Activated naive CD8-positive, alpha-beta T cell treated with anti-CD3 and anti-CD28 coated beads, Interleukin-2, amount 50 U/mL, for 24 hours (primary cell): ENCODE measurements at regions not wholly inside any gene's neighbourhood (a gene's known extent, or its start where the extent isn't known, plus 50 kb on each side); places are given as distances from the start of the nearest gene placed in this dataset.

Experiments used
- ATAC-seq: fragments of 150-1000 bp; cut with Tn5 transposase; one replicate; pipeline ENCODE4 v1.10.0; 2021
- DNase-seq: peaks from one replicate; pipeline ENCODE4 v3.0.0; 2021
- H3K27ac Mint-ChIP-seq: one replicate; pipeline ENCODE4 v1.8.0; 2021; ENCODE audit warnings: mild to moderate bottlenecking, mixed read lengths
- H3K27me3 Mint-ChIP-seq: one replicate; pipeline ENCODE4 v1.8.0; 2021; ENCODE audit warnings: mixed read lengths
- H3K36me3 Mint-ChIP-seq: one replicate; pipeline ENCODE4 v1.8.0; 2021; ENCODE audit warnings: low read depth, mixed read lengths
- H3K4me1 Mint-ChIP-seq: one replicate; pipeline ENCODE4 v1.8.0; 2021; ENCODE audit warnings: mixed read lengths
- H3K4me3 Mint-ChIP-seq: one replicate; pipeline ENCODE4 v1.8.0; 2021; ENCODE audit warnings: mild to moderate bottlenecking, moderate library complexity, mixed read lengths
- H3K9me3 Mint-ChIP-seq: one replicate; pipeline ENCODE4 v1.8.0; 2021; ENCODE audit warnings: mixed read lengths

- H3K27ac Mint-ChIP-seq: no peak overlapping the region
- H3K27me3 Mint-ChIP-seq: peaks cover 3% of the 10 kb centered on the region
- no peaks in the 10 kb centered on the region for H3K9me3 Mint-ChIP-seq
- ATAC-seq: no peak
- no peak for DNase-seq
- H3K36me3 Mint-ChIP-seq: no peaks in the 10 kb centered on the region
- no peak overlapping the region for H3K4me3 Mint-ChIP-seq
- no peaks in the 10 kb centered on the region for H3K4me1 Mint-ChIP-seq
Measured at GRCh38 chr6:141675957-141676356, 456.8 kb upstream of the GJE1 start.

GRCh38 chr6:141669141-141669540 lies 463.6 kb upstream of the GJE1 start:
- no peak for ATAC-seq
- no peak overlapping the region for H3K27ac Mint-ChIP-seq
- no peaks in the 10 kb centered on the region for H3K9me3 Mint-ChIP-seq
- no peak overlapping the region for H3K4me3 Mint-ChIP-seq
- no peaks in the 10 kb centered on the region for H3K36me3 Mint-ChIP-seq
- H3K4me1 Mint-ChIP-seq: no peaks in the 10 kb centered on the region
- DNase-seq: no peak
- peaks cover 3% of the 10 kb centered on the region for H3K27me3 Mint-ChIP-seq

DNA sequence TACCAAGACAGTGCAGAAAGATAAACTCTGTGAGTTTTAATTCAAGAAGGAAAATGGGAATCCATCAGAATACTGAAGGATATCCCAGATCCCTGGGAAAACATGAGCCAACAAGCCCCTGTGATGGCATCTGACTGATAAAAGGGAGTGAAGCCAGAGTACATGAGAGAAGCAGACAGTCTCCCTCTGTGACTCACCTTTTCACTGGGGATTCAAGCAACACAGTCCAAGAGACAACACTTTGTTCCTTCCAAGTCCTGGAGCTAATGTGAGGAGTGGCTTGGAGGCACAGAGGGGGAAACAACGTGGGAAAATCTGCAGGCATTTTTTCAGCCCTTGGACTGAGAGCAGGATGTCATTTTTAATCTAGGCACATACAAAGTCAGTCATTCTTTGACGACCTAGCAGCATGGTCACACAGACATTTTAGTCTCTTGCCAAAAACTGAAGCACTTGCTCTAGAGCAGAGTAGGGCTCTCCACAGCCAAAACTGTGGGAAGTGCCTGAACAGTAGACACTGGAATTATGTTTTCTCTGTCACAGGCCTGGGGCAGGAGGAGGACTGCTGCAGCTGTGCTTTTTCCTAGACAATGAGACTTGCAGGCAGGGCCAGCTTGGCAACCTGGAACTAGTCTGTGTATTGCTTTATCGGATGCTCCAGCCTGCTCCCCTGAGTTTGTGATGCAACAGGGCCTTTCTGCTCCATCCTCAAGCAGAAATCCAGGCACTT lies 465.0 kb upstream of the GJE1 start:
- peaks cover 1% of the 10 kb centered on the region for H3K27me3 Mint-ChIP-seq
- H3K4me1 Mint-ChIP-seq: no peaks in the 10 kb centered on the region
- no peak overlapping the region for H3K4me3 Mint-ChIP-seq
- DNase-seq: no peak
- no peak for ATAC-seq
- no peaks in the 10 kb centered on the region for H3K9me3 Mint-ChIP-seq
- no peak overlapping the region for H3K27ac Mint-ChIP-seq
- no peaks in the 10 kb centered on the region for H3K36me3 Mint-ChIP-seq

DNA sequence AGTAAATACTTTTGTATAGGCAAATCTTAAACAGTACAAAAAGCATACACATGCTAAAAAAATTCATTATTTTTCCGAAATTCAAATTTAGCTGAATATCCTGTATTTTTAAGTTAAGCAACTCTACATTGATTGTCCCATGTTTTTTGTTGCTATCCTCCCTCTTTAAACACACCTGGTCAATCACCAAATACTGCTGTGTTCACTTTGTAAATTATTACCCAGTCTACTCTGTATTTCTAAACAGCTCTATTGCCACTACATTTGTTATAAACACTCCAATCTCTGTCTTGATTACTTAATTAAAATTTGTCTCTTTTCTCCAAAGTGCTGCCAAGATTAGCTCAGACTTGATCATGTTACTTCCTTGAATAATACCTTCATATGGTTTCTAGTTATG lies 466.5 kb upstream of the GJE1 start:
- DNase-seq: no peak
- no peaks in the 10 kb centered on the region for H3K36me3 Mint-ChIP-seq
- no peaks in the 10 kb centered on the region for H3K27me3 Mint-ChIP-seq
- ATAC-seq: no peak
- H3K4me1 Mint-ChIP-seq: no peaks in the 10 kb centered on the region
- H3K9me3 Mint-ChIP-seq: no peaks in the 10 kb centered on the region
- H3K27ac Mint-ChIP-seq: no peak overlapping the region
- no peak overlapping the region for H3K4me3 Mint-ChIP-seq

DNA sequence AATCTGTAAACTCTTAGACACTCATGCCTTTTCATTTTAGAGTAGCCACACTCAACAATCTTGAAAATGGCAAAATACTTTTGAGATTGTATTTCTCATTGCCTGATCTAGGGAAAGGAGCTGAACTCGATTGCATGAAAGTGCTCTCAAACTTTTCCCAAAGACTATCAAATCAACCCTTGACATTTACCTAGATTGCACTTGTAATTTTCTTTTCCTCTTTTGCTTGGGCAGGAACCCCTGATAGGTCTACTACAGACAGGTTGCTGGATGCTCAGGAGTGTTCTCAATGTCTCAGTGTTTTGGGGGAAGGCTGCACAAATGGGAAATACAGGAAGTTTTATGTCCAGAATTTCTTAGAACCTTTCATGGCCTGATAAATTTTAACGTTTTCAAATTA lies 468.0 kb upstream of the GJE1 start:
- no peak for ATAC-seq
- no peaks in the 10 kb centered on the region for H3K36me3 Mint-ChIP-seq
- no peak overlapping the region for H3K4me3 Mint-ChIP-seq
- no peaks in the 10 kb centered on the region for H3K9me3 Mint-ChIP-seq
- no peaks in the 10 kb centered on the region for H3K4me1 Mint-ChIP-seq
- no peak overlapping the region for H3K27ac Mint-ChIP-seq
- no peaks in the 10 kb centered on the region for H3K27me3 Mint-ChIP-seq
- no peak for DNase-seq

DNA sequence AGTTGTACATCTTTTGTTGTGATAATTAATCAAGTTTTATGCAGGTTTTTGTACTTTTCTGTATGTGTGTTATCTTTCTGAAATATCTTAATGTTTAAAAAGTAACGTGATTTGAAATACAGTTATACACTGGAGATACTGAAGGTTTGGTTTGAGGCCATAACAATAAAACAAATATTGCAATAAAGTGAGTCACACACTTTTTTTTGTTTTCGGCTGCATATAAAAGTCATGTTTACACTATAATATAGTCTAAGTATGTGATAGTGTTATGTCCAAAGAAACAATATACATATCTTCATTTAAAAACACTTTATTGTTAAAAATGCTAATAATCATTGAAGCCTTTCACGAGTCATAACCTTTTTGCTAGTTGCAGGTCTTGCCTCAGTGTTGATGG lies 473.1 kb upstream of the GJE1 start:
- ATAC-seq: no peak
- Mint-ChIP-seq H3K36me3 (no peaks in the 10 kb centered on the region), H3K4me1 (no peaks in the 10 kb centered on the region), H3K4me3 (no peak overlapping the region), H3K27me3 (no peaks in the 10 kb centered on the region), H3K9me3 (peaks cover 3% of the 10 kb centered on the region), H3K27ac (no peak overlapping the region)
- no peak for DNase-seq

GRCh38 chr6:141658696-141659095 lies 474.0 kb upstream of the GJE1 start:
- Mint-ChIP-seq H3K36me3 (no peaks in the 10 kb centered on the region), H3K27ac (no peak overlapping the region), H3K4me3 (no peak overlapping the region), H3K4me1 (no peaks in the 10 kb centered on the region), H3K27me3 (no peaks in the 10 kb centered on the region), H3K9me3 (peaks cover 3% of the 10 kb centered on the region)
- no peak for ATAC-seq
- no peak for DNase-seq

DNA sequence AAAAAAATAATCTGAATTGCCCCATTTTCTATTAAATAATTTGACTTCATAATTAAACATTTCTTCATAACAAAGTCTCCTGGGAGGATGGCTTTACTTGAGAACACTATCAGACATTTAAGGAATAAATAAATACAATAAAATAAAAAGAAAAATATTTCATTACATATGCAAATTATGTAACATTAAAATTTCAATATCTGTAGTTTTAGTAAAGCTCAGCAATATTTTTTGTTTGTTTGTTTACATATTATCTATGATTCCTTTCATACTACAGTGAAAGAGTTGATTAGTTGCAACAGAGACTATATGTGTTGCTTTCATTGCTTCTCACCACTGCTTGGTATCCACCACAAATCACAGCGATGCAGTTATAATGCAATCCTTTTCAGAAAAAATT lies 474.9 kb upstream of the GJE1 start:
- no peak overlapping the region for H3K27ac Mint-ChIP-seq
- H3K9me3 Mint-ChIP-seq: peaks cover 3% of the 10 kb centered on the region
- DNase-seq (no peak), ATAC-seq (no peak)
- H3K36me3 Mint-ChIP-seq: no peaks in the 10 kb centered on the region
- H3K27me3 Mint-ChIP-seq: no peaks in the 10 kb centered on the region
- no peak overlapping the region for H3K4me3 Mint-ChIP-seq
- H3K4me1 Mint-ChIP-seq: no peaks in the 10 kb centered on the region

GRCh38 chr6:141653590-141653989 lies 479.1 kb upstream of the GJE1 start:
- no peaks in the 10 kb centered on the region for H3K4me1 Mint-ChIP-seq
- peaks cover 3% of the 10 kb centered on the region for H3K9me3 Mint-ChIP-seq
- ATAC-seq (no peak), DNase-seq (no peak)
- no peaks in the 10 kb centered on the region for H3K36me3 Mint-ChIP-seq
- no peak overlapping the region for H3K27ac Mint-ChIP-seq
- no peak overlapping the region for H3K4me3 Mint-ChIP-seq
- no peaks in the 10 kb centered on the region for H3K27me3 Mint-ChIP-seq

DNA sequence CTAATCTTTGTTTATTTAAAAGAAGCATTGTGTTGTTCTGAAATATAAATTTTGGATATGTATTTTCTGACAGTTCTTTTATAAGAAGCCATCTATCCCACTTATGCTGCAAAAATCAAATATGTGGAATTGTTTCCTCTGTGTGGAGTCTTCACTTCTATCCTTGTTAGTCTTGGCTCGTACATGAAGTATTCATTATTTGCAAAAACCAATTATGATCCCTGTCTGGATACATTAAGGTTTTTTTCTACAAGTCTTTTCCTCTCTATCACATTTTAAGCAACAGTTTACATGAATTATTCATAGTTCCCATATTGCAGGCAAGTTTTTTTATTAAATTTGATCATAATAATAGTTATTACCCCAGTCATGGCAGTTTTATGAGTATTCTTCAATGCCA lies 490.8 kb upstream of the GJE1 start:
- no peak overlapping the region for H3K27ac Mint-ChIP-seq
- no peaks in the 10 kb centered on the region for H3K4me1 Mint-ChIP-seq
- no peak overlapping the region for H3K4me3 Mint-ChIP-seq
- no peak for ATAC-seq
- H3K9me3 Mint-ChIP-seq: no peaks in the 10 kb centered on the region
- H3K36me3 Mint-ChIP-seq: no peaks in the 10 kb centered on the region
- DNase-seq: no peak
- H3K27me3 Mint-ChIP-seq: no peaks in the 10 kb centered on the region

GRCh38 chr6:141641406-141641805 lies 491.3 kb upstream of the GJE1 start:
- no peaks in the 10 kb centered on the region for H3K27me3 Mint-ChIP-seq
- DNase-seq (no peak), ATAC-seq (no peak)

GRCh38 chr6:141635621-141636020 lies 497.1 kb upstream of the GJE1 start:
- Mint-ChIP-seq H3K9me3 (no peaks in the 10 kb centered on the region), H3K27ac (no peak overlapping the region), H3K27me3 (peaks cover 4% of the 10 kb centered on the region), H3K4me3 (no peak overlapping the region), H3K36me3 (no peaks in the 10 kb centered on the region), H3K4me1 (no peaks in the 10 kb centered on the region)
- ATAC-seq (no peak), DNase-seq (no peak)

More at GRCh38 chr6:141641406-141641805, 491.3 kb upstream of the GJE1 start:
- Mint-ChIP-seq H3K4me3 (no peak overlapping the region), H3K27ac (no peak overlapping the region), H3K4me1 (no peaks in the 10 kb centered on the region), H3K9me3 (no peaks in the 10 kb centered on the region), H3K36me3 (no peaks in the 10 kb centered on the region)

DNA sequence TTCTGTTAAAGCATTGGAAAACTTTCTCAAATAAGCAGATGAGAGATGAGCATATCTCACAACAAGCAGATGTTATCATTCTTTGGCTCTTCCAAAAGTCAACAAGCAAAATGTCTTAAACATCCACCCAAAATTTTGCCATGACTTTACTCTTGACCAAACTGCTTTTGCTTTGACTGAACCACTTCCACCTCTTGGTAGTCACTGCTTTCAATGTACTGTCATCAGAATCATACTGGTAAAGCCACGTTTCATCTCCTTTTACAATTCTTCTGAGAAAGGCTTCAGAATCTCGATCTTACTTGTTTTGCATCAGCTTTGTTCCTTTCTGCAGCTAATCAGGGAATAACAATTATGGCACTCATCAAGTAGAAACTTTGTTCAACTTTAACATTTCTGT lies 498.5 kb upstream of the GJE1 start:
- no peak for DNase-seq
- H3K36me3 Mint-ChIP-seq: no peaks in the 10 kb centered on the region
- H3K27me3 Mint-ChIP-seq: peaks cover 4% of the 10 kb centered on the region
- ATAC-seq: no peak
- no peak overlapping the region for H3K4me3 Mint-ChIP-seq
- no peaks in the 10 kb centered on the region for H3K4me1 Mint-ChIP-seq
- H3K27ac Mint-ChIP-seq: no peak overlapping the region
- no peaks in the 10 kb centered on the region for H3K9me3 Mint-ChIP-seq

DNA sequence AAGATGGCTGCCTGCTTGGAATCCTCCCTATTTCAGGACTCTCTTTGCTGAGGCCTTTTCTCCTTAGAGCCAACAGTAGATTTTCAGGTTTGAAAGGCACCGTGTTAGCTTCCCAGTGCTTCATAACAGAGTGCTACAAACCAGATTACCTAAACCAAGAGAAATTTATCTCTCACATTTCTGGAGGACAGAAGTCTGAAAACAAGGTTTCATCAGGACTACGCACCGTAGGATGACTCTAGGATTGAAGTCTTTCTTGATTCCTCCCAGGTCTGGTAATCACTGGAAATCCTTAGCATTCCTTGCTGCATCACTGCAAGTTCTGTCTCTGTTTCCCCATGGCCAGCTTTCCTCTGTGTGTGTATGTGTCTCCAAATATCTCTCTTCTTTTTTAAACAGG lies 508.4 kb upstream of the GJE1 start:
- Mint-ChIP-seq H3K27me3 (peaks cover 3% of the 10 kb centered on the region), H3K9me3 (peaks cover 4% of the 10 kb centered on the region), H3K36me3 (no peaks in the 10 kb centered on the region), H3K4me1 (no peaks in the 10 kb centered on the region), H3K4me3 (no peak overlapping the region), H3K27ac (no peak overlapping the region)
- DNase-seq (no peak), ATAC-seq (no peak)

DNA sequence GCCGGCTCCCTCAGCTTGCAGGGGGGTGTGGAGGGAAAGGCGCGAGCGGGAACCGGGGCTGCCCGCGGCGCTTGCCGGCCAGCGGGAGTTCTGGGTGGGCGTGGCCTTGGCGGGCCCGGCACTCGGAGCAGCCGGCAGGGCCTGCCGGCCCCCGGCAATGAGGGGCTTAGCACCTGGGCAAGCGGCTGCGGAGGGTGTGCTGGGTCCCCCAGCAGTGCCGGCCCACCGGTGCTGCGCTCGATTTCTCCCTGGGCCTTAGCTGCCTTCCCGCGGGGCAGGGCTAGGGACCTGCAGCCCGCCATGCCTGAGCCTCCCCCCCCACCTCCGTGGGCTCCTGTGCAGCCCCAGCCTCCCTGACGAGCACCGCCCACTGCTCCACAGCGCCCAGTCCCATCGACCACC lies 514.5 kb upstream of the GJE1 start:
- no peak for ATAC-seq
- H3K9me3 Mint-ChIP-seq: no peaks in the 10 kb centered on the region
- no peaks in the 10 kb centered on the region for H3K4me1 Mint-ChIP-seq

DNA sequence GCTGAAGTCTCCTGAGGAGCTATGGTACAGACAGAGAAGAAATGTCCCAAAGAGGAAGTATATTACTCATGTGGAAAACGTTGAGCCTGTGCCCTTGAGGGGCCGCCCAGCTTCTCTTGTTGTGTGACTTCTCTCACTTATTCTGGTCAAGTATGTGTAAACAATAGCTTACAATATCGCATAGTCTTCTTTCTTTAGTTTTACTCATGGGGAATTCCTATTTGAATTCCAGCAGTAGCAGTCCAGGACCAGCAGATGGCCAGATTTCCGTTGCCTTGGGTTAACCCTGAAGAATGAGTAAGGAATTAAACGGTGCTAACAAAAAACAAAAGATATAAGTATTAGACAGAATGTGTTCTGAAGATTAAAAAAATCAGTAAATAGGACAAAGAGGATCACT lies 522.0 kb upstream of the GJE1 start:
- Mint-ChIP-seq H3K9me3 (peaks cover 15% of the 10 kb centered on the region), H3K36me3 (no peaks in the 10 kb centered on the region), H3K4me1 (no peaks in the 10 kb centered on the region), H3K27ac (no peak overlapping the region), H3K4me3 (no peak overlapping the region), H3K27me3 (no peaks in the 10 kb centered on the region)
- DNase-seq: no peak
- ATAC-seq: no peak

More for the DNA sequence above, 514.5 kb upstream of the GJE1 start:
- Mint-ChIP-seq H3K4me3 (no peak overlapping the region), H3K27ac (no peak overlapping the region), H3K36me3 (no peaks in the 10 kb centered on the region), H3K27me3 (no peaks in the 10 kb centered on the region)
- no peak for DNase-seq
